IPS-18c (cell line): ENCODE measurements at regions not wholly inside any gene's neighbourhood (a gene's known extent, or its start where the extent isn't known, plus 50 kb on each side); places are given as distances from the start of the nearest gene placed in this dataset.

Source experiments
- H3K4me3 ChIP-seq: 2 replicates; pipeline ENCODE4 v1.7.0; 2013; ENCODE audit warnings: low read depth, mild to moderate bottlenecking, low read length, moderate library complexity; ENCODE audit not compliant: insufficient read depth
- H3K9me3 ChIP-seq: one replicate; pipeline ENCODE4 v1.6.1; 2013; ENCODE audit warnings: mild to moderate bottlenecking, low read length, moderate library complexity; ENCODE audit not compliant: control insufficient read depth, insufficient read depth

DNA sequence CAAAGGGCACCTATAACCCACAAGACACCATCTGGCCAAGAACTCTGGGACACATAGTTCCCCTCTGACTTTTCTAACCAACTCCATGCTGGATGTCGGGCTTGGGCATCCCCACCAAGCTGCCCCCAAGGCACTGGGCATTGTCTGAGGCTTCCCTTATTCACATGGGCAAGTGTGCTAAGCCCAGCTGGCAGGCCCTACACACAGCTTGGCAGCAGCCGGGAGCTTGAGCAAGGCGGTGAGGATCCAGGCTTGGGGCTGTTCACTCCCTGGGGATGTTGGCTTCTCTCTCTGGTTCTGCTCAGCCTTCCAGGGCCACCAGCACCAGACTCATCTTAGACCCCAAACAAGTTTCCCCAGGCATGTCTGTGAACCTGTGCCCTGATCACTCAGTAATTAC, 138.3 kb upstream of the KAZN start:
- H3K4me3 ChIP-seq: no peak overlapping the region
- H3K9me3 ChIP-seq: no peaks in the 10 kb centered on the region

DNA sequence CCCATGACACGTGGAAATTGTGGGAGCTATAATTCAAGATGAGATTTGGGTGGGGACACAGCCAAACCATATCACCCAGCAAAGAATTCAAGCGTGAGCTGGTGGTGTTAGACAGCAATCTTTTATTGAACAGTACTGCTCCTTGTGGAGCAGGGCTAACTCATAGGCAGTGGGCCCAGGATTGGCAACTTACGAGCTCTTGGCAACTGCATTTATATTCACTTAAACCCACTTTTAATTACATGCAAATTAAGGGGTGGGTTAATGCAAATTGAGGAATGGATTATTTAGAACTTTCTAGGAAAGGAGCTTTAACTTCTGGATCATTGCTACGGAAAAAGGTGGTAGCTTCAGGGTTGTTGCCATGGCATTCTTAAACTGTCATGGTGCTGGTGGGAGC, 135.6 kb upstream of the KAZN start:
- no peak overlapping the region for H3K4me3 ChIP-seq
- H3K9me3 ChIP-seq: no peaks in the 10 kb centered on the region

DNA sequence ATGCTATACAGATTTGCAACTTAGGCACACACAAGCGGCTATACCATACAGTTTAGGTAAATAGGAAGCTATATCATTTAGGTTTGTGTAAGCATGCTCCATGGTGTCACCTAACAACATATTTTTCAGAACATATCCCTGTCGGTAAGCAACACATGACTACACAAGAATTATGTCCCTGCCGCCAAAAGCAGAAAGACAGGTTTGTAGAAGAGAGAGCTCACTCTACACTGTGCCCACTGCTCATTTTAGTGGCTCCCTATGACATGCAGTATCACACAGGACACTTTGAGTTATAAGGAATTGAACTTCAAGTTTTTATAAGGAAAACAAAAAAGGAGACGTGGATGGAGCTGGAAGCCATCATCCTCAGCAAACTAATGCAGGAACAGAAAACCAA, 132.5 kb upstream of the KAZN start:
- H3K4me3 ChIP-seq: no peak overlapping the region

DNA sequence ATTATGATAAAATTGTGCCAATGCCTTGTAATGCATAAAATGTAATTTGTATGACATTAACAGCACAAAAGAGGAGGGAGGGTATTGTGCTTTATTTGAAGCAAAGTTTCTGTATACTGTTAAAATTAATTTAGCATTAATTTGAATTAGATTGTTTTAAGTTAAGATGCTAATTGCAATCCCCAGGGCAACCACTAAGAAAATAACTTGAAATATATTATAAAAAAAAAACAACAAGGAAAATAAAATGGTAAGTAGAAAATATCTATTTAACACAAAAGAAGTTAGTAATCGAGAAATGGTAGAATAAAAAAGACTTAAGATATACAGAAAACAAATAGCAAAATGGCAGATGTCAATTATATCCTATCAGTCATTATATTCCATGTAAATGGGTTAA, 131.4 kb upstream of the KAZN start:
- Histone ChIP-seq H3K4me3 (no peak overlapping the region), H3K9me3 (no peaks in the 10 kb centered on the region)

More for the DNA sequence above, 132.5 kb upstream of the KAZN start:
- no peaks in the 10 kb centered on the region for H3K9me3 ChIP-seq

DNA sequence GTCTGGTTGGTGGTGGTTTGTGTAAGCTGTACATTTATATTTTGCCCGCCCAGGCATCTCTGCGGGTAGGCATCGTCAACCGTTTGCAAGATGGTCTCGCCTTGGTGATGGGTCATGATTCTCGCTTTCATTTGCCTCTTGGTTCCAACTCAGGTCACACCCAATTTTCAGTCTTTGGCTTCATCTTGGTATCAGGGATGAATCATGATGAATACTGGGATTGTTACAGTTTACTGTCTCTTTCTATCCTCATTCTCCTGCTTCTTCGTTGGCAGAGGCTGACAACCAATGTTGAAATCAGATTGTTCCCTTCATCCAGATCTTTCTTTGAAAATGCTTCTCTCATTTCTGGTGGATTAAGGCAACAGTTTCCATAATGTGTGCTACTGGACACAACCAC, 129.7 kb upstream of the KAZN start:
- no peak overlapping the region for H3K4me3 ChIP-seq
- no peaks in the 10 kb centered on the region for H3K9me3 ChIP-seq

DNA sequence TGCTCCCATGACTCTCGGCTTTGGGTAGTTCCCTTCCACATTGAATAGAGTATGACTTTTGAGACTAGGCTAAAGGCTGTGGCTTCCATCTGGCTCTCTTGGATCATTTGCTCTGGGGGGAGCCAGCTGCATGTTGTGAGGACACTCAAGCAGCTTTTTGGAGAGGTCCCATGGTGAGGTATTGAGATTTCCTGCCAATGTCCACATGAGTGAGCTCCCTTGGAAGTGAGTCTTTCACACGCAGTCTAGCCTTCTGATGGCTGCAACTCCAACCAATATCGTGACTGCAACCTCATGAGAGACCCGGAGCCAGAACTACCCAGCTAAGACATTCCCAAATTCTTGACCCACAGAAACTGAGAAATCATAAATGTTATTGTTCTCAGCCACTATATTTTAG, 127.7 kb upstream of the KAZN start:
- no peaks in the 10 kb centered on the region for H3K9me3 ChIP-seq
- H3K4me3 ChIP-seq: no peak overlapping the region

DNA sequence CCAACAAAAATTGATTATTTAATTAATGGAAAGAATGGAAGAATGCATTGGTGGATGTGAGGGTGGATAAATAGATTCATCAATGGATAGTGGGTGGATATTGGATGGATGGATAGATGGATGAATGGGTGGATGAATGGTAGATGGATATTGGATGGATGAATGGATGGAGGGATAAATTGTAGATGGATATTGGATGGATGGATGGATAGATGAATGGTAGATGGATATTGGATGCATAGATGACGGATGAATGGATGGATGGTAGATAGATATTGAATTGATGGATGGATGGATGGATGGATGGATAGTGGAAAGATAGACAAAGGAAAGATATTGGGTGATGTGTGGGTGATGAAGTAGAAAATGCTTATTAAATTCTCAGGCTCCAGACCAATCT, 123.6 kb upstream of the KAZN start:
- H3K9me3 ChIP-seq: peaks cover 2% of the 10 kb centered on the region
- H3K4me3 ChIP-seq: no peak overlapping the region

DNA sequence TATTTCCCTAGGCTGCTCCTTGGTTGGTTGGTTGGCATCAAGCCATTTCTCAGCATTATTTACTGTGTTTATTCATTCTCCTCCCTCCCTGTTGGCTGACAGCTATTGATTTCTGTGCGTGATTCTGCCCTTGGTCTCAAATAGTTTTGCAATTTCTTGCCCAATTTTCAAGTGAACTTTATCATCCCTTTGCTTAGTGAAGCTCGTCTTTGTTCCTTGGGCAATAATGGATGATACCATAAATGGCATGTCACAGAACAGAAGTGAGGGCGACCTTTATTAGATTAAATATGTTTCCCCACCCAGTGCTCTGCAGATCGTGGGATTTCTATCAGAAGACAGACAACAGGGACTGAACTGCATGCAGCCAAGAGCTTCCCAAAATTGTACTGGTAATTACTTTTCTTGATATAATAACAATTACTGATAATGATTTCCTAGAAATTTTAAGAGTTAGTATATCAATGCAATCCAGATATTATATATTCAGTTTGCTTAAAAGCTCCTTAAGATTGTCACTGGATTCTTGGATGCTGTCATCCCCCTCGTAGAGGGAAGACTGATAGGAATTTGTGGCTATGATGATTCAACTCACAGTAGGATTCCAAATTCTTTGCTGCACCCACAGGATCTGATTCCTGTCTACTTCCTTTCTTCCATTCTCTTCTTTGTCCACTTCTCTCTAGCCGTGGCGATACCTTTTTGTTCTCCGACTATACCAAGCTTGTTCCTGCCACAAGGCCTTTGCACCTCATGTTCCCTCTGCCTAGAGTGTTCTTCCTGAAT, 122.1 kb upstream of the KAZN start:
- H3K4me3 ChIP-seq: no peak overlapping the region
- H3K9me3 ChIP-seq: peaks cover 2% of the 10 kb centered on the region

DNA sequence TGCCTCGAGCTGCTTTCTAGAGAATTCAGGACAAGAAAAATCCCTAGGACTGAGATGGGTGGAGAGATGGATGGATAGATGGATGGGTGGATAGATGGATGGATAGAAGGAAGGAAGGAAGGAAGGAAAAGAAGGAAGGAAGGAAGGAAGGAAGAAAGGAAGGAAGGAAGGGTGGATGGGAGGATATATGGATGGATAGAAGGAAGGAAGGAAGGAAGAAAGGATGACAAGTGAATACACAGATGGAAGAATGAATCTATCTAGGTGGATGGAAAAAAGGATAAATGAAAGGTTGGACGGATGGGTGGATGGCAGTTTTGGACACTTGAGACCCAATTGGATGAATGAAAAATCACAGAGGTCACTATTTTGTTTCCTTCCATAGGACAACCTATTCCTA, 120.4 kb upstream of the KAZN start:
- H3K9me3 ChIP-seq: peaks cover 2% of the 10 kb centered on the region
- H3K4me3 ChIP-seq: no peak overlapping the region

DNA sequence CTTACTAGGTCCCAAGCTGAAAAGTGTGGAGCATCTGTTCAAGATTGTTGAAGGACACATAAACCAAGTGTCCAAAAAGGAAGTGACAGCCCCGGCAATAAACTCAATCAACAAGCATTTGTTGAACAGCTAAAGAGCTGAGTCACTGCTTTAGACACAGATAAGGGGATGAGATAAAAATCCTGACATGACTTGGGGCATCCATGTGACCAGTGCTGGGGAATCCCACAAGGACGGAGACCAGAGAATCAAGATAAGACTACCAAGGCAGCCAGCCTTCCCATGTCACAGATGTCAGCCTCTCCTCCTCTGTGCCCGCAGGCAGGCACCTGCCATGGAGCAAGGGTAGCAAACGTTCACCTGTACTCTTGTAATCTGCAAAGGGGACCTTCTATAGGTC, 118.6 kb upstream of the KAZN start:
- H3K4me3 ChIP-seq: no peak overlapping the region
- H3K9me3 ChIP-seq: peaks cover 2% of the 10 kb centered on the region

DNA sequence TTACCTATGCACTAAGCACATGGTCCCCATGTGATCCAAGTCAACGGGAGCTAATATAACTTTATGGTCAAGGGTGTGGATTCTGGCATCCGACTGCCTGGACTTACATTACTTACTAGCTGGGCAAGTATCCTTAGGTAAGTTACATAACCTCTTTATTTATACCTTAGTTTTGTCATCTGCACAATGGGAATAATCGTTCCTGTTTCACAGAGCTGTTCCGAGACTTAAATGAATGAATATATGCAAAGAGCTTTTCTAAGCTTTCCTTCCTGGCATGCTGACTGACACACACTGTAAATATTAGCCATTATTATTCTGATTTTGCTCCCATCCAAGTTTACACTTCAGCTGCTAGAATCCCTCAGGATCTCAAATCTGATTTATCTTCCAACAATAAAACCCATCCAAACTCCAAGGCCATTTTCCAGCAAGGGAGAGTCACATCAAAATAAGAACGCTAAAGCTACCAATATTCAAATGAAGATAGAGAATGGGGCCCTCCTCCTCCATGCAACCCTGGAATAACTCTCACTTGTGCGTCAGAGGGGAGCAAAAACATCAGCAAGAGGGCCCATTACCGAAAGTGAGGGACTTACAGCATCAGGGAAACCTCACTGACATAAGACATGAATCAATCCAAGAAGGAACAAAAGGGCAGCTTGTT, 115.6 kb upstream of the KAZN start:
- H3K9me3 ChIP-seq: no peaks in the 10 kb centered on the region
- H3K4me3 ChIP-seq: no peak overlapping the region

DNA sequence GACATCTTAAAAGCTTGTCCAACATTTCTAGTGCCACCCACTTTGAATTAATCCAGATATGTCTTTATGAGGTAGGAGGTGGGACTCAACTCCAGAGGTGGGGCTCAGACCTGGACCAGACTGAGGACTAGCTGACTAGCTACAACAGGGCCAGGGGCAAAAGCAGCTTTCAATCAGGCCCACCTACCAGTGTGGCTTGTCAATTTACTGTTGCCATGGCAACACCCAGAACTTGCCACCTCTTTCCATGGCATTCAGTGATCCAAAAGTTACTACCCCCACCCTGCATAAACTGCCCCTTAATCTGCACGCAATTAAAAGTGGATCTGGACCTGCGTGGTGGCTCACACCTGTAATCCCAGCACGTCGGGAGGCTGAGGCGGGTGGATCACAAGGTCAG, 113.2 kb upstream of the KAZN start:
- H3K9me3 ChIP-seq: no peaks in the 10 kb centered on the region
- H3K4me3 ChIP-seq: no peak overlapping the region

DNA sequence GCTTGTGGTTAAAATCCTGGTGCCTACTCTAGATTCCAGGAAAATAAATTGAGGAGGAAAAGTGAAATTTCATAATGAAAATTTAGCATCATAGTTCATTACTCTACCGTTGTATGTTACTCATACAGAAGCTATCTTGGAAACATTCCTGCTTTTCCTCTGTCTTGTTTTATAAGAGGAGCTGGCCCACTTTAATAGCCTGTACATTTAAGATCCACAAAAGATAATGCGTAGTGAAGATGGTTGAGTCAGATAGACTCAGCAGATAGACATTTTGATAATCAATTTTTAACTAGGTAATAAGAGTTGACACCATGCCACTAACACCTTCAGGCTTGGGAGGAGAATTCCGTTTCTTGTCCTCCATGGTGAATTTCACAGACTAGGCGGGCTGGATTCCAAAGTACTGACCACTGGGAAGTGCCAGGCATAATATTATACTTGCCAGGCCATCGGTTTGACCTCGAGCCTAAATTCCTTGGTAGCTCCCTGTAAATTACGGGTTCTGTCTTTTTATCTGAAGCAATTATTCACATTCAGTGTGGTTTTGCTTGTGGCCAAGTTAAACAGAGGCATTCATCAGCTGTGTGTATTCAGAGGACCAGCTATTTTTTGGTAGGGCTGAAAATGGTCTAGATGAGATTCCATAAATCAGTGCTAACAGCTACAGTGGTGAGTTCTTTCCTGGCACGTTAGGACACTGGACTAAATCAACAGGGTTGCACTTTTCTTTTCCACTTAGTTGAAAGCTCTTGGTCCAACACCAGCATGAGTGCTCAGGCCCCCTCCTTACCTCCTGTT, 111.9 kb upstream of the KAZN start:
- Histone ChIP-seq H3K4me3 (no peak overlapping the region), H3K9me3 (no peaks in the 10 kb centered on the region)

DNA sequence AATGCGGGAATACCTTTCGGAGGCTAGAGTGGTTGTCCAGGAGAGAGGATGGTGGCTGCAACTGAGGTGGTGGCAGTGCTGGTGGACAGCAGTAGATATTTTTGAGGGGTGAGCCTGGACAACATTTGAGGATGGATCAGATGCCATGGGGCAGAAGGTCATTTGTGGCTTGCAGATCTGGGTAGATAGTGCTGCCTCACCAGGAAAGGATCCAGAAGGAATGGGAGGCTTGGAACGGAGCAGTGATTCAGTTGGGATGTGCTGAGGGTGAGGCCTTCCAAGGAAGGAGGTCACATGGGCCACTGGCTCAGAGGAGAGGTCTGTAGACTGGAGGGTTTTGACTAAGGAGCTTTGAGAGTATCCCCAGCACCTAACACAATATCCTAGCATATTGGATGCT, 110.8 kb upstream of the KAZN start:
- H3K9me3 ChIP-seq: no peaks in the 10 kb centered on the region
- H3K4me3 ChIP-seq: no peak overlapping the region

DNA sequence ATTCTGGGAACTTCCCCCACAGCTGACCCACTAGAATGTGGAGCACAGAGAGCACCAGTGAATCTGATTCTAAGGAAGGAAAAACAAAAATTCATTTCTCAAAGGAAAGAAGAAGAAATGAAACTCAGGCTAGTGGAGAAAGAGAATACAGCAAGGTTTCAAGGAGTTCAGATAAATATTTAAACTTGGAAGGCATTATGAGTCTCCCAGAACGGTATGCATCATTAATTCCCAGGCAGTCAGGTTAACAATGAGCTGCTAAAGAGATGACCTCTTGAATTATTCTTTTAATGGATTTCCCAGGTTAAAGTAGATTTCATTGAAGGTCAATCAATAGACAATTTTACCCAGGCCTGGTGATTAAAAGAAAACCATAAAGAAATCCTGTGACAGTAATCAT, 103.6 kb upstream of the KAZN start:
- no peak overlapping the region for H3K4me3 ChIP-seq

DNA sequence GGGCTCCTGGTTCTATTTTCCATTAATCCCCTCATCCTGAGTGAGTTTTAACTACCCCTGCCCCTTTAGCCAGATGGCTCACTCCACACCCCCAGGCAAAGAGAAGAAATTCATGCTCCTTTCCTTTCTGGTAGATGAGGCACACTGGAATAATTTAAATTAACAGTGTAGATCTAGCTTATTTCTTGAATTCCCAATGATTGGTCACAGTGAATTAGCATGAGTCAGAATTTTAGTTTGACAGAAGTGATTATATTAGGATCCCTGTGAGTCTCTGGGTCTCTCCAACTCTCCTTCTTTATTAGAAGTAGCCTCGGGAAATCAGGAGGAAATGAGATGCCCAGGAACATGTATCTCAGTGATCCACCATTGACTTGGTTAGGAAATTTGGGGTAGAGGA, 103.1 kb upstream of the KAZN start:
- Histone ChIP-seq H3K9me3 (no peaks in the 10 kb centered on the region), H3K4me3 (no peak overlapping the region)

More for the DNA sequence above, 103.6 kb upstream of the KAZN start:
- H3K9me3 ChIP-seq: no peaks in the 10 kb centered on the region

DNA sequence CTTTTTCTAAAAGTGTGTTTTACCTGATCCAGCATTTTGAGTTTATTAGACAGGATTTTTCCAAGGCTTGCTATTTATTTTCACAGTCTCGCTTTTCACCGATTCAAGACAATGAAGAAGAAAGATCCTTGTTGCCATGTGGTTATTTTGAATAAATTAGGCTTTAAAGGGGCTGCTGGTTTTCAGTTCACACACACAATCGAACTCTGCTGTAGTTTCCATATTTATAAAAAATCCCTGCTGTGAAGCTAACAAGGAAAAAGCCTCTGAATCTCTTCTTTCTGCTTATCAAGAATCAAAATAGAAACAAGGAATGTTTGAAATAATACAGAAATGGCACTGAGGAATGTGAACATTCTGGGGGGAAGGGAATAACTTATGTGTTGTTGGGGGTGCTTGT, 102.5 kb upstream of the KAZN start:
- Histone ChIP-seq H3K9me3 (no peaks in the 10 kb centered on the region), H3K4me3 (no peak overlapping the region)

DNA sequence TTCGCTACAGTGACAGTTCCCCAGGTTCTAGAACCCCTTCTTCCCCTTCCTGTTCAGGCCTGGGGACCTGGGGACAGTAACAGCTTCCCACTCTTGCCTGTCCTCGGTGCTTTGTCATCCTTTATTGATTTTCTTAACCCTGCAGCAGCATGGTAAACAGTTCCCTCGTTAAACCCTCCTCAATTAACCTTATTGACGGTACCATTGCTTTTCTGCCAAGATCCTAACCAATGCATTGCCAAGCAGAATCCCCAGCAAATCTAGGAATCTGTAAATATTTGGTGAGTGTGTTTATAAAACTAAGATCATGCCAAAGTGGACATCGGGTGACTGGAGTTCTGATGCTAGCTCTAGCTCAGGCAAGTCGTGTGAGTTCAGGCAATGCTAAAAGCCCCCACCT, 99.6 kb upstream of the KAZN start:
- Histone ChIP-seq H3K4me3 (no peak overlapping the region), H3K9me3 (no peaks in the 10 kb centered on the region)
